IMR-90 (cell line): ENCODE measurements at regions not wholly inside any gene's neighbourhood (a gene's known extent, or its start where the extent isn't known, plus 50 kb on each side); places are given as distances from the start of the nearest gene placed in this dataset.

Source experiments
- BHLHE40 ChIP-seq: fragments of 150-350 bp; IDR thresholded peaks from 2 replicates; pipeline ENCODE4 v1.6.1; 2016; ENCODE audit warnings: mild to moderate bottlenecking, low read depth, low read length
- CHD1 ChIP-seq: IDR thresholded peaks from 2 replicates; pipeline ENCODE4 v1.6.1; 2012; ENCODE audit warnings: low read depth, low read length, improper control_type of control experiment
- MAFK ChIP-seq: IDR thresholded peaks from 2 replicates; pipeline ENCODE4 v1.6.1; 2012; ENCODE audit warnings: low read depth, low read length, improper control_type of control experiment
- MXI1 ChIP-seq: IDR thresholded peaks from 2 replicates; pipeline ENCODE4 v1.6.1; 2012; ENCODE audit warnings: low read depth, mild to moderate bottlenecking, low read length, moderate library complexity, borderline replicate concordance
- POLR2A ChIP-seq: IDR thresholded peaks from 2 replicates; pipeline ENCODE4 v1.6.1; 2012; ENCODE audit warnings: mild to moderate bottlenecking, low read depth, low read length
- RAD21 ChIP-seq: IDR thresholded peaks from 2 replicates; pipeline ENCODE4 v1.6.1; 2012; ENCODE audit warnings: low read length, improper control_type of control experiment
- RFX5 ChIP-seq: IDR thresholded peaks from 2 replicates; pipeline ENCODE4 v1.8.0; 2012; ENCODE audit warnings: low read depth, mild to moderate bottlenecking, low read length, moderate library complexity
- SMC3 ChIP-seq: fragments of 150-350 bp; IDR thresholded peaks from 2 replicates; pipeline ENCODE4 v1.6.1; 2016; ENCODE audit warnings: low read depth, mild to moderate bottlenecking, antibody characterized with exemption, low read length, moderate library complexity
- USF2 ChIP-seq: fragments of 150-350 bp; IDR thresholded peaks from 2 replicates; pipeline ENCODE4 v1.6.1; 2017; ENCODE audit warnings: mild to moderate bottlenecking, antibody characterized with exemption, low read length, low read depth
- TF ChIP-seq, protein P1 (sequence below): conservative IDR thresholded peaks from 2 replicates; pipeline ENCODE4 v1.5.1; 2012; ENCODE audit warnings: mild to moderate bottlenecking, low read depth, low read length, improper control_type of control experiment

GRCh38 chr7:88694207-88694606, 65.3 kb upstream of the ZNF804B start:
- TF ChIP-seq MXI1 (no peak), USF2 (no peak), RAD21 (no peak), POLR2A (no peak), CHD1 (no peak), RFX5 (no peak), BHLHE40 (no peak), SMC3 (no peak), MAFK (no peak)
- TF ChIP-seq, protein P1, sequence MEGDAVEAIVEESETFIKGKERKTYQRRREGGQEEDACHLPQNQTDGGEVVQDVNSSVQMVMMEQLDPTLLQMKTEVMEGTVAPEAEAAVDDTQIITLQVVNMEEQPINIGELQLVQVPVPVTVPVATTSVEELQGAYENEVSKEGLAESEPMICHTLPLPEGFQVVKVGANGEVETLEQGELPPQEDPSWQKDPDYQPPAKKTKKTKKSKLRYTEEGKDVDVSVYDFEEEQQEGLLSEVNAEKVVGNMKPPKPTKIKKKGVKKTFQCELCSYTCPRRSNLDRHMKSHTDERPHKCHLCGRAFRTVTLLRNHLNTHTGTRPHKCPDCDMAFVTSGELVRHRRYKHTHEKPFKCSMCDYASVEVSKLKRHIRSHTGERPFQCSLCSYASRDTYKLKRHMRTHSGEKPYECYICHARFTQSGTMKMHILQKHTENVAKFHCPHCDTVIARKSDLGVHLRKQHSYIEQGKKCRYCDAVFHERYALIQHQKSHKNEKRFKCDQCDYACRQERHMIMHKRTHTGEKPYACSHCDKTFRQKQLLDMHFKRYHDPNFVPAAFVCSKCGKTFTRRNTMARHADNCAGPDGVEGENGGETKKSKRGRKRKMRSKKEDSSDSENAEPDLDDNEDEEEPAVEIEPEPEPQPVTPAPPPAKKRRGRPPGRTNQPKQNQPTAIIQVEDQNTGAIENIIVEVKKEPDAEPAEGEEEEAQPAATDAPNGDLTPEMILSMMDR: no peak
